HT-29 (cell line): ENCODE measurements at regions not wholly inside any gene's neighbourhood (a gene's known extent, or its start where the extent isn't known, plus 50 kb on each side); places are given as distances from the start of the nearest gene placed in this dataset.

Experiments used
- DNase-seq: peaks from one replicate; pipeline ENCODE4 v3.0.0-alpha.2; 2015; ENCODE audit warnings: low spot score

DNA sequence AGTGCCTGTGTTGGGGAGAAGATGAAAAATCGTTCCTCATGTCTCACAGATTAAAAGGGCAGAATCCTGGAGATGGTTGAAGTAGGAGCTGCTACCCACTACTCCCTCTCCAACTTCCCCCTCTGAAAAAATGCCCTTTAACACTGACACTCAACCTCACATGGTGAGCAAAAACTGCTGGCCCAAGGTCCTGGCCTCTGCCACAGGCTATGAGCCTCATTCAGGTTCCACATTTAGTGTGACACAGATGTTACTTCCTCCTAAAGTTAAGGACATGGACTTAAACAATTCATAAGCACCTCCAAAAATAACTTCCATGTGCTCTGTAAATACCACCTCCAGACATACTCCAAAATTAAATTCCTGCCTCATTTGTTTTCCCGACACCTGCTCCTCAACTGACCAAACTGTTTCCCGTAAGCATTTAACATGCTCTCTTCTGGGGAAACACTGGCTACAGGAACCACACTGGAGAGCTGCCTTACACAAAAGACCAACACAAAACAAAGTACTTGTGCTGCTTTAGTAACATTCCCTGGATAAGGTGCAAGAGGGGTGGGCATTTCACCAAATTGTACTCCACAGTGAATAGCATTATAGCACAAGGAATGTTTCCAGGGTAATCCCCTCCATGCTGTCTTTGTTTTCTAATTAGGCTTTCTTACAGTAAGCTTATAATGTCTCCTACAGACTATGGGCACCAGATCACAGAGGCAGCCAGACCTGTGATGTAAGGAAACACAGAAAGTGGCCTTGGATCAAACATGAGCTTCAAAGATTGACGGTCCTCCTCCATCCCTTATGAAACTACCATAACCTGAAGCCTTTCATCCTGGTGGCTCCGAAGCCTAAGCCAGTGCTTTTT is 57.0 kb downstream of the PHLDA1 start:
- DNase-seq: no peak

DNA sequence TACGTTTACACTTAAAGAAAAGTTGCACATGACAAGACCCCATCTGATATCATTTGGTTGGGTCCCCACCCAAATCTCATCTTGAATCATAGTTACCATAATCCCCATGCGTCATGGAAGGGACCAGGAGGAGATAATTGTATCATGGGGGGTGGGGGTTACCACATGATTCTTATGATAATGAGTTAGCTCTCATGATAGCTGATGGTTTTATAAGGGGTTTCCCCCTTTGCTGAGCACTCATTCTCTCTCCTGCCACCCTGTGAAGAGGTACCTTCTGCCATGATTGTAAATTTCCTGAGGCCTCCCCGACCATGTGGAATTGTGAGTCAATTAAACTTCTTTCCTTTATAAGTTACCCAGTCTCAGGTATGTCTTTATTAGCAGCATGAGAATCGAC is 60.3 kb downstream of the PHLDA1 start:
- no peak for DNase-seq

DNA sequence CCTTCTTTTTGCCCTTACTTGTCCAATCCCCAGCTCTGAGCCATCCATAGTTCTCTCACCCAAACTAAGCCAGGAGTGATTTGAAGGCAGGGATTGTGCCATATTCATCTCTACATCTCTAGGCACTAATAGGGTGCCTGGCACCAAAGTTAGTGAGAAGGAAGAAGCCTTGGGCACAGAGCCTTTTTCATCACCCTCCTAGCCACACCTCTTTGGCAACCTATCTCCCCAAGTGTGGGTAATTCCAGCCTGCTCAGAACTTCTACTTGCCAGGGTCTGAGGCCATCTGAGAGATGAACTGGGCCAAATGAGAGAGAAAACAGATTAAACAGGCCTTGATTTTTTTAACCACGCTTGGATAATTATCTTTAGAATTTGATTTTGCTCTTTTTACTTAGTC is 61.3 kb downstream of the PHLDA1 start:
- DNase-seq: no peak

DNA sequence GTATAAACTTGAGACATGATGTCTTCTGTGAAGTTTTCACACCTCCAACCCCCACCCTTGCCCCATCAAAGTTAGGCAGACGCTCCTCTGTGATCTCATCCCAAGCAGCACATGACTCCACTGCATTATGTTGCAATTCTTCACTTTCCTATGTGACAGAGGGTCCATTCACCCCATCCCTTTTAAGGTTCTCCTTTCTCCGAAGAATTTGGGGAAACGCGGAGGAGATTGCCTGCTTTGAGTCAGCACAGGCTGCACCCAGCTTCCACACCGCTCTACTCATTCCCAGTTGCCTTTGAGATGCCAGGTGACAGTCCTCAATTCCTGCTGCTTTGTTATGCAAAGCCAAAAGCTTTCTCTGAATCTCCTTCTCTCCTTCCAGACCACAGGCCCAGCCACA is 61.8 kb downstream of the PHLDA1 start:
- no peak for DNase-seq

DNA sequence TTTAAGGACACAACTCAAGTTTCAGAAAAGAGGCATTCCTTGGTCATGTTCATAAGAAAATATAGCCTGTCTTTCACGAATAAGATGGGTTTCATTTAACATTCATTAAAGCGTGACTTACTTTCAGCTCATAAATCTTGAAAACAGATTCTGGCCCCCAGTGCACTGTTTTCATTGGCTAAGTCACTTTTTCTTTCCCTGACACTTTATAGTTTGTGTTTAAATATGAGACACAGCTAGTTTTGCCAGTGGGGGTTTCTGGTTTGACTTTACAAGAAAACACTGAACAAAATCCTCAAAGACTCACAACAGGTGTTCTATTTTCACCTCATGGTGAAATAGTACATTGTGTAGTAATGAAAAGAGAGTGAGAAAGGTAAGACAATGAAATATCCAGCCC is 65.9 kb downstream of the PHLDA1 start:
- DNase-seq: no peak

DNA sequence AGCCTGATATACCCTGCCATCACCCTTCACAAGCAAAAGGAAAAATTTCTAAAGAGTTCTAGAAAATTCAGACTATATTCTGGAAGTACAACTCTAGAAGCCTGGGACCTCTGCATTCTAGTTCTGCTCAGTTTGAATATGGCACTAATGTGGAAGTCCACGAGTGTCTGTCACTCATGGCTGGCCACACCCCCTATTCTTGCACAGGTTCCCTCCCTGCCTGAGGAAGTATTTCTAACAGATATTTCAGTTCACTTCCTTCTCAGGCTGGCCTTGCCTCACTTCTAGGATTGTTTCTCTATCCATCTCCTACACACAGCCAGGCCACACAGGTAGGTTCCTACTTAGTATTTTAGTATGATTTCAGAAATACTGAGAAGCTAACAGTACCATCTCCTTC is 67.4 kb downstream of the PHLDA1 start:
- DNase-seq: no peak

DNA sequence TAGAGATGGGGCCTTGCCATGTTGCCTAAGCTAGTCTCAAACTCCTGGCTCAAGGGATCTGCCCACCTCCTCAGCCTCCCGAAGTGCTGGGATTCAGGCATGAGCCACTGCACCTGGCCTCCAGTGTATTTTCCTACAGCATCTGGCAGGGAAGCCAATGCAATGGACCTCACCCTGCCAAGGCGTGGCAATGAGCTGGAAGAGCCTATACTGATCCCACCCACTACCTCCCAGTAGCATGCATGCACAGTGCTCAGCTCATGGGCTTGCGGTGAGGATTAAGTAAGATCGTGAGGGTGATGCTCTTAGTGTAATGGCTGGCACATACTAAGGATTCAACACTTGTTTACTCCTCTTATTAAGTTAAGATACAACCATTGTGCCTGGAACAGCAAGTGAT is 69.7 kb downstream of the PHLDA1 start:
- DNase-seq: no peak

DNA sequence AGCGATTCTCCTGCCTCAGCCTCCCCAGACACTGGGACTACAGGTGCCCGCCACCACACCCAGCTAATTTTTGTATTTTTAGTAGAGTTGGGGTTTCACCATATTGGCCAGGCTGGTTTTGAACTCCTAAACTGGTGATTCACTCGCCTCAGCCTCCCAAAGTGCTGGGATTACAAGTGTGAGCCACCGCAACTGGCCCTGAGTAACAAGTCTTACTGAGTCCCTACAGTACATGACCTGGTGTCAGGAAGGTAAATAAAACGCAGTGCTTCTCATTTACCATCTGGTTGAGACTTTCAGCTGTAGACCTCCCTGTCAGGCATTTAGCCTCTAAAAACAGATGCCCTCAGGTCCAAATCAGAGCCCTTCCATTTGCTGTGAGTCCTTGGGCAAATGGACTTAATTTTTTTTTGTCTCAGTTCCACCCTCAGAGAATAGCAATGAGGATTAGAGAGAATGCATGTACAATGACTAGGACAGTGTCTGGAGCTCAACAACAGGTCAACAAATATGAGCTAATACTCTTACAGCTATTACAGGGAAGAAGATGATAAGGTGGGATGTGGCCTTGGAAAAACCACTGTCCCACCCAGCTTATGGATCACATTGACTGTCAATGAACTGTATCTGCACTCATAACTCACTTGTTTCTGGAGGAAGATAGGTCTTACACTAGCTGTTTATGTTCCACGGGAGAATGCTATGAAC is 70.5 kb downstream of the PHLDA1 start:
- DNase-seq: no peak

DNA sequence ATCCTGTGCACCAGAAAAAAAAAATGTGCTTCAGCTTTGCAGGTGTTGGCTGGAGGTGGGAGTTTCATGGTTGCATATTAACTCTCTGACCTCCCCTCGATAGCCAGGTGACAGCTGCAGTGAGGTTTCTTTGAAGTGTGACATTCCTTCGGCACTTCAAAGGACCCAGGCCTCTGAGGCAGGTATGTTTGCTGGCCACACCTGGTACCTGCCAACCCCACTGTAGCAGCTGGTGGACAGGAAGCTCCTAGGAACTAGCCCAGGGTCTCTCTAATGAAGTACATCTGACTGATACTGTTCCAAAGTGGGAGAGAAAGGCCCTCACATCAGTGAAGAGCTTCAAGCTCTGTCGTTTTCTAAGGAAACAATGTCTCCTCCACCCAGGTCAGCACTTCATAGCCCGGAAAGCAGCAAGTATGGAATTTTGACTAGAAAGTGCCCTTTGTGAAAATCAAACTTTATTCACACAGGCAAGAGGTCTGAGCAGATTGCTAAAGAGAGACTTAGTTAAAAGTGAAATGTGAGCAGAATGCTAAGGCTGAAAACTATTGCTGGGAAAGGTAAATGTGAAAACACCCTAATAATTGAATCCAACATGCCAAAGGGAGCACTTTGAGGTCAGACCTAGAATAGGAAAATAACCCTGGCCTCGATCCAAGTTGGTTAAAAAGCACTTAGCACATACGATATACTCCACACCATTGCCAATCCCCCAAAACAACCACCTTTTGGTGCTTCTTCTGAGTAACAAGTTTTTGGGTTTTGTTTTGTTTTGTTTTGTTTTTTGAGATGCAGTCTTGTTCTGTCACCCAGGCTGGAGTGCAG is 71.3 kb downstream of the PHLDA1 start:
- DNase-seq: peak; percentile 94

DNA sequence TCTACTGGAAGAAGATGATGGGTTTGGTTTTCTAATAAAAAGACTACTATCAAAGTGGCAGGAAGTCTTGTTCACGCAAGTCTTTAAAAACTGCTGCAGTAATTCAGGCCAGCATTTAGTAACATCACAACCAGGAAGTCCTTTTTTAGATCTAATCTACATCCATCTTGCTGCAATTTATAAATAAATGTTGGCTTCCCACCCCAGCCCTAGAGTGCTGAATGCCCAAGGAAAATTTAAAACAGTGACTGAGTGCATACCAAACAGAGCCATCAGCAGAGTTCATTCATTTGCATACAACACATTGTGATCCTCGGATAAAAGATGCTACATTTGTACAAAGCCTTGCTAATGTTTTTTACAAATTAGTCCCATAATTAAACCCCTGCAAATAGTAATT is 72.1 kb downstream of the PHLDA1 start:
- DNase-seq: peak; percentile 60

DNA sequence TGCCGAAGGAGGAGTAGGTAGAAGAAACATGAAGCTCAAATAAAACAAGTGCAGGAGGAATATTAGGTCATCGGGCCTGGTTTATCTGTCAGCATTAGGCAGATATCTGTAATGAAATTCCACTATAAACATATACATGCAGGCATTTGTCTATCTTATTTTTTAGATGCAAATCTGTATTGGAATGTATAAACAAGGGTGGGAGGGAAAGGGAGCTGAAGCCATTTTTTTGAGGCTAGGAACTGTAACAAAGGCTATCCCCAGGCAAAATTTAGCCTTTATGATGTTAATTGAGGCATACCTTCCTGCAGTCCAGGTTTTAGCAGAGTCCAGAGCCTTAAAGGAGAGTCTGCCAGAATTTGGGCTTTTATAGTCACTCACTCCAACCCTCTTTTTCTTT is 72.5 kb downstream of the PHLDA1 start:
- peak; percentile 51 for DNase-seq

DNA sequence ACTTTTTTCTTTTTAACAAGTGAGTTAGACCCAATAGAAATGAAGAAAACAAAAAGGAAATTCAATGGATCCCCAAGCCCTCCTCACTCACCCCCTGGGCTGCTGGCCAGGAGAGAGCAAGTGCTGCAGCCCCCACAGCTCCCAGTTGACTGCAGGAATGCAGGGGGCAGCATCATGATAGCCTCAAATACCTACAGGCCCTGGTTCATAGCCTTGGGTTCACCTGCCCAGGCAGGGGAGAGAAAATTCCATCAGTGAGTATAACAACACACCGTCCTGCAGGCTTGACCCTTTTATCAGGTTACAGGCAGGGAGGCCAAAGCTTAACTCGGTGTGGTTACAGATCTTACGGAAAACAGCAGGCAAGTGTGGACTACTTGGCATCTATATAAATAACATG is 76.3 kb downstream of the PHLDA1 start:
- no peak for DNase-seq

DNA sequence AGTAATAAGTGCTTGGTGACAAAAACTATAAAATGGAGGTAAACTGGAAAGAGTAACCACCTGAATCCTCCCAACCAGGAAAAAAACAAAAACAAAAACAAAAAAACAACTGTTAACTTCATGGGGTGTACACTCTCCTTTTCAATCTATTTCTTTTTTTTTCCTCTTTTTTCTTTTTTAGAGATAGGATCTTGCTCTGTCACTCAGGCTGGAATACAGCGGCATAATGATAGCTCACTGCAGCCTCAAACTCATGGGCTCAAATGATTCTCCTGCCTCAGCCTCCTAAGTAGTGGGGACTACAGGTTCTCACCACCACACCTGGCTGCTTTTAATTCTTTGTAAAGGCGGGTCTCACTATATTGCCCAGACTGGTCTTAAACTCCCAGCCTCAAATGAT is 76.8 kb downstream of the PHLDA1 start:
- no peak for DNase-seq

DNA sequence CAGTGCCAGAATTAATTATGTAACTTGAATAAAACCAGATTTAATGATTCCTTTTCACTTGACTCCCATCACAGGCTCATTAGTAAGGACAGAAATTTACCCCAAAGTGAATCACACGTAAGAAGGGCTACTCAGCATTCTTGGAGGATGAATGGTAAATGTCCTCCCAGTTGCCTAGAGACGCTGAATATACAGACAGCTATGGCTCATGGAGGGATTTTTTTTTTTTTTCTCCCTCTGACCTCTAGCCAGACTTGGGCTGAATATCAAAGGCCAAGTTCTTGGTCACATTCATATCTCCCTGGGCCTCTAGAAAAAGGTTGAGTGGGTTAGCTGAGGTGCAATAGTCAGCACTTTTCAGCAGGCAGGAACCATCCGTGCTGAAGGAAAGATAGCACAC is 77.5 kb downstream of the PHLDA1 start:
- peak; percentile 89 for DNase-seq

DNA sequence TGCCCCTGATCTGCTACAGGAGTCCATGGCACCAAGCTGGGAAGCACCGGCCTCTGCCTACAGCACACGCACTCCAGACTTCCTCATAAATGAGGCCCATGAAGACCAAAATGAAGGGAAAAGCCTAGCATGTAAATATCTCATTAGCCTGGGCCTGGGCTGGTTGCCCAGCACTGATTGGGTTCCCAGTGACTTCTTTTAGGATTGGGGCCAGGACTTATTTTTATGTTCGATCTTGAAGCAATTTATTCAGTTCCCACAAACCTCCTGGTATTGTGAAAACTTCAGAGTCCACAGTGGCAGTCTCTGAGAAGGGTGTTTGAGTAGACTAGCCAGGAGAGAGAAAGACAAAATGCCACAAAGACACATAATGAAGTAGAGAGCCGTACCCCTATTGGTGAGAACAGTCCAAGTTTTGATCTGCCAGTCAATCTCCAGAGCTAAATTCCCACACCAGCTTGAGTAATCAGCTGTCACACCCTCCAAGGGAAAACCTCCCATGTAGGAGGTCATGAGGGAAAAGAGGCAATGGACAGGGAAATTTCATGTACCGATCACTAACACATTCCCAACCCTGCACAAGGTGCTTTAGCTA is 78.2 kb downstream of the PHLDA1 start:
- peak; percentile 76 for DNase-seq

DNA sequence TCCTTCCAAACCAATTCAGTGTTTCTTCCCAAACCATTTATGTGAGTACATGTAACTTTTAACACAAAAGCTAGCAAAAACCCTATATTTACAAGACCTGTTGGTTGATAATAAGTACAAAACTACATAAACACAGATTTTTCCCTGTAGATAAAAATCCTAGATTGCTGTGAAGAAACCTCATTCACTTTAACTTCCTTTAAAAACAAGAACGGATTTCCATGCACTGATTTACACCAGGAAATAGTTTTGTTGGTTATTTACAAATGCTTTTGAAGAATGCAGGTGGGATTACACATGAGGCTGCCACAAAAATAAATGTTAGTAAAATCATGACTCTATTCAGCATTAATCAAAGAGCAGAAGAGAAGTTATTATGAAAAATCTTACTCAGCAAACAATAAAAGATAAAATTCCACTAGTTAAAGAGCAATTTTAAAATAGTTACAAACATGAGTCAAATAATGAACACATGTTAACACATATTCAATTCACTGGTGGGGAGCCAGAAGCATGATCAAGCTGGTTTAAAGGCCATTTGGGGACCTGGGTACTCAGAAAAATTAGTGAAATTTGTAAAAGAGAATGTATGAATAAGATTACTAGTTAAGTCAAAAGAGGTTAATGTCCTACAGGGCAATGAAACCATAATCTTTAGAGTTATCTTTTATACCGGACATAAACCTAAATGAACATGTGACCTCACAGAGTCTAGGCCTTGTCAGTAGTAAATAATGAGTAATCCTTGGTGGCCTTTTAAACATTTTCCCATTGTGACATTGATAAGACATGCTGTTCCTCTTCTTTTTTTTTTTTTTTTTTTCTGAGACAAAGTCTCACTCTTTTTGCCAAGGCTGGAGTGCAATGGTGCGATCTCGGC is 79.9 kb downstream of the PHLDA1 start:
- peak; percentile 67 for DNase-seq

DNA sequence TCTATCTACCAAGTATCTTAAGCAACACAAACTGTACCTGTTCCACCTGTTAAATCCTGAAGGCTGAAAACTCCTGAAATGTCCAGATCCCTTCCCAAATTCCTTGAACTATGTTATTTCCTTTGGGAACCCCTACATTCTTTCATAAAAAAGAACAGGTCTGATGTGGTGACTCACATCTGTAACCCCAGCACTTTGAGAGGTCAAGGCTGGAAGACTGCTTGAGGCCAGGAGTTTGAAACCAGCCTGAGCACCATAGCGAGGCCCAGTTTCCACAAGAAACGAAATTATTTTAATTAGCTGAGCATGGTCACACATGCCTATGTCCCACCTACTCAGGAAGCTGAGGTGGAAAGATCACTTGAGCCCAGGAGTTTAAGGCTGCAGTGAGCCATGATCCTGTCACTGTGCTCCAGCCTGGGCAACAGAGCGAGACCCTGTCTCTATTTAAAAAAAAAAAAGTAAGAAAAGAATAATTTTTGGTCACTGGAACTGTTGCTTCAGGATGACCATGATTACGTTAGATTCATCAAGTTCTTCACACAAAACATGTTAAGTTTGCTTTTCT is 84.3 kb downstream of the PHLDA1 start:
- DNase-seq: no peak

DNA sequence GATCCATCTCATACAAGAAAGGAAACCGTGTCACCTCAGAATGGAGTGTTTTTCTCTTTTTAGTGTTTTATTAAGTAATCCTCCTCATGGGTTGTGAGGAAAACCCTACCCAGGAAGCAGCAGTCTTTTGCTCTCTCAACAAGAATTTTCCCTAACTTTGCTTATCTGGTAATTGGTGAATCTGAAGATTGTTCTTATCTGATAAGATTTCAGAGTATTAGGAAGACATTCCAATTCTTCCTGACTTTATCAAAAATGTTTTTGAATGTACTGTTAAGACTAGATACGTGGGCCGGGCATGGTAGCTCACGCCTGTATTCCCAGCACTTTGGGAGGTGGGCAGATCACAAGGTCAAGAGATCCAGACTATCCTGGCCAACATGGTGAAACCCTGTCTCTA is 86.0 kb downstream of the PHLDA1 start:
- DNase-seq: no peak

DNA sequence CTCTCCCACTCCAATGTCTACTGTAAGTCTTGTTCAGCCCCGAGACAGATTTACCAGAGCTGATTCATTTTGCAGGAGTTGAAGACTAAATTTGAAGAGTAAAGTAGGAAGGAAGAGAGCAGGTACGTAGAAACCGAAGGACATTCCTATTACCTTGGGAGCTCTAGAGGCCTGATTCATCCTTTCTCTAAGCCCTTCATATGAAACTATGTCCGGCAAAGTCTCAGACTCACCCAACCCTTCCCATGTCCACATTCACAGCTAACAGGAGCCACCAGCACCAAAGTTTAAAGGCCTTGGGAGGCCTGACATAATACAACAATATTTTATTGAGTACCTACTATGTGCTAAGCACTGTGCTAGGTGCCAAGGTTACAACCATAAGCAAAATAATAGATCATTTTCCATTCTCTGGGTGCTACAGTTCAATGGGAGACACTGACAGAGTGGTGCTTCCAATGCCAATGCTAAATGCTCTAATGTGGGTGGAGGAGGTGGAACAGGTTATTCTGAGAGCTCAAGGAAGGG is 86.6 kb downstream of the PHLDA1 start:
- no peak for DNase-seq
